ENCODE measurements at regions not wholly inside any gene's neighbourhood (a gene's known extent, or its start where the extent isn't known, plus 50 kb on each side); places are given as distances from the start of the nearest gene placed in this dataset.

DNA sequence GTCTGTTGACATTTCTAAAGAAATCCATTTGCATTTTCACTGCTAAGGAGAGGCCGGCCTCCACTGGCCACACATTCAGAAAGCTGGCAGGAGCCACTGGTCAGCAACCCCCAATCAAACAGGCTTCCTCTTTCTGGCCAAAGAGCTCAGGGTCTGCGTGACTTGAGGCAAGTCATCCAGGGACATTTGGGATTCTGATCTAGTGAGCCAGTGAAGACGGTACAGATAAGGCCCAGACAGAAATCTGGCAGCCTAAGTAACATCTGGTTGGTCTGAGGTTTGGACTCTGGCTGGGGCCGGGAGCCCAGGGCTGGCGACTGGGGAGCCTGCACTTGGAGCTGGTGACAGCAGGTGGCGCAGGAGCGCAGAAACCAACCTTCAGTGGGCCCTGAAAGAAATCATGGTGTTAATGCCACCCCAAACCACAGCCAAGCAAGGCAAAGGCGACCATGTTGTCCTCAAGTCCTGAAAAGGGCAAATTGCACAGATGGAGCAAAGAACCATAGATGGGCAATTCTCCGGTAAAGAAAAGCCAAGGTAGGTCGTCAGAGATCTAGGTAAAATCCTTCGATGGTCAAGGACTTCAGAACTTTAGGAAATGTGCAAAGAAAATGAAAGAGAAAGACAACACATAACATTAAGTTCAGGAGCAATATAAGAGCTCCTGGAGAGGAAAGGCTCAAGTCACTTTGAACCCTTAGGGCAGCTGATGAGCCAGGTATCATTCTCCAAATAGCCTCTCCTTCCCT lies 99.4 kb upstream of the BLID start:
- Histone ChIP-seq H3K9me3 (ENCODE audit: control insufficient read depth, low read length) (no peaks in the 10 kb centered on the region), H3K27ac (ENCODE audit: insufficient read depth, low read length, poor library complexity, severe bottlenecking) (no peak overlapping the region), H3K27me3 (replicated peaks; ENCODE audit: control insufficient read depth, insufficient read depth, low read length, poor library complexity, severe bottlenecking) (no peaks in the 10 kb centered on the region), H3K4me1 (ENCODE audit: control insufficient read depth, insufficient read depth, low read length, poor library complexity, severe bottlenecking) (no peaks in the 10 kb centered on the region), H3K36me3 (ENCODE audit: control insufficient read depth, insufficient read depth, low read length) (no peaks in the 10 kb centered on the region), H3K4me3 (ENCODE audit: insufficient read depth, low read depth, low read length, poor library complexity, severe bottlenecking) (no peak overlapping the region)
- DNase-seq, result no peak

DNA sequence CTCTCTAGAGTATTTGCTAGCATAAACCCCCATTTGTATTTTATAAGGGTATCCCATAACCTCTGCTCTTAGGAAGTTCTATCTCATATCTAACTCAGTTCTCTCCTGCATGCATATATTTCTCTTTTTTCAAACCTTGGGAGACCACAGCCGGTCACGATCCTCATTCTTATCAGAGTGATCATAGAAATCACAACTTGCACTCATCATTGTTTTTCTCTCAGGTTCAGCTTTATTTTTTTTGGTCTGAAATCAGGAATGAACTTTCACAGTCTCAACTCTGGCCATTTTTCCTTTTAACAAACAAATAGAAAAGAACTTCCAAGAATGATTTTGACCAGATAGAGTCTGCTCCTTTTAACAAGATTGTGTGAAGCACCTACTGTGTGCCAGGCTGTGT lies 98.6 kb upstream of the BLID start:
- H3K27me3 ChIP-seq (replicated peaks; ENCODE audit: control insufficient read depth, insufficient read depth, low read length, poor library complexity, severe bottlenecking), result no peaks in the 10 kb centered on the region
- H3K9me3 ChIP-seq (ENCODE audit: control insufficient read depth, low read length), result no peaks in the 10 kb centered on the region
- H3K4me3 ChIP-seq (ENCODE audit: insufficient read depth, low read depth, low read length, poor library complexity, severe bottlenecking), result no peak overlapping the region
- no peaks in the 10 kb centered on the region for H3K4me1 ChIP-seq (ENCODE audit: control insufficient read depth, insufficient read depth, low read length, poor library complexity, severe bottlenecking)
- DNase-seq, result no peak
- H3K36me3 ChIP-seq (ENCODE audit: control insufficient read depth, insufficient read depth, low read length), result no peaks in the 10 kb centered on the region
- no peak overlapping the region for H3K27ac ChIP-seq (ENCODE audit: insufficient read depth, low read length, poor library complexity, severe bottlenecking)

DNA sequence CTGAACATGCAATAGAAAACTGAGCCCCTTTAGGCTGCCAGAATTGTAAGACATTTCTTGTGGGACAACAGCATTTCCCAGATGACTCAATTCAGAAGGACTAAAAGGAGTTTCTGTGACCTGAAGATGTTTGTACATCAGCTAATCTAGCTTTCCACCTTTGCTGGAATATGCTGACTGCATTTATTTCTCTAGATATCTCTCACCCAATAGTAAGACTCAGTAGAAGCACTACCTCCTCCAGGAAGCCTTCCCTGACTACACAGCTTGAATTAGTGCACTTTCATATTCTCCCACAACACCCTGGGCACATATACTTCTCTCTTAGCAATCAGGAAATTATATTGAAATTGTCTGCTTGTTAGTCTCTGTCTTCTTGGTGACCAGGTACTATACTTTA lies 98.1 kb upstream of the BLID start:
- Histone ChIP-seq H3K36me3 (ENCODE audit: control insufficient read depth, insufficient read depth, low read length) (no peaks in the 10 kb centered on the region), H3K4me1 (ENCODE audit: control insufficient read depth, insufficient read depth, low read length, poor library complexity, severe bottlenecking) (no peaks in the 10 kb centered on the region), H3K4me3 (ENCODE audit: insufficient read depth, low read depth, low read length, poor library complexity, severe bottlenecking) (no peak overlapping the region), H3K27ac (ENCODE audit: insufficient read depth, low read length, poor library complexity, severe bottlenecking) (no peak overlapping the region), H3K9me3 (ENCODE audit: control insufficient read depth, low read length) (no peaks in the 10 kb centered on the region), H3K27me3 (replicated peaks; ENCODE audit: control insufficient read depth, insufficient read depth, low read length, poor library complexity, severe bottlenecking) (no peaks in the 10 kb centered on the region)
- DNase-seq, result no peak

DNA sequence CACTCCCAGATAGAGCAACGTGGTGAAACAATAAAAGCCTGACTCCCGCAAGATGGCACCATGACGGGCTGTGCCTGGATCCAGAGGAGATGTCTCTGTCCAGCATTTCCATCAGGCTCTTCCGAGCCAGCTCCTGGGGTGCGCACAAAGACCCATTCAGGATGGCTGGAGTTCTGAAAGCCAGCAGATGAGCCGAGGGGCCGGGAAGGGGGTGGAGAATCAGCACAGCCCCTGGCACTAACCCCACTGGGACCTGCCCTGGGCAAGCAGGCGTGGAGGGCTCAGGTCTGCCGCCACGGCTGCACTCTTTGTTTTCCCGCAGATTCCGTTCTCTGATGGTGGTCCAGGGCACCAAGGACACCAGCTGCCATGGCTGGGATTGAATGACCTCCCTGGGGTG lies 97.2 kb upstream of the BLID start:
- H3K36me3 ChIP-seq (ENCODE audit: control insufficient read depth, insufficient read depth, low read length), result no peaks in the 10 kb centered on the region
- no peak overlapping the region for H3K27ac ChIP-seq (ENCODE audit: insufficient read depth, low read length, poor library complexity, severe bottlenecking)
- H3K27me3 ChIP-seq (replicated peaks; ENCODE audit: control insufficient read depth, insufficient read depth, low read length, poor library complexity, severe bottlenecking), result no peaks in the 10 kb centered on the region
- H3K4me1 ChIP-seq (ENCODE audit: control insufficient read depth, insufficient read depth, low read length, poor library complexity, severe bottlenecking), result no peaks in the 10 kb centered on the region
- DNase-seq, result no peak
- no peaks in the 10 kb centered on the region for H3K9me3 ChIP-seq (ENCODE audit: control insufficient read depth, low read length)
- no peak overlapping the region for H3K4me3 ChIP-seq (ENCODE audit: insufficient read depth, low read depth, low read length, poor library complexity, severe bottlenecking)

DNA sequence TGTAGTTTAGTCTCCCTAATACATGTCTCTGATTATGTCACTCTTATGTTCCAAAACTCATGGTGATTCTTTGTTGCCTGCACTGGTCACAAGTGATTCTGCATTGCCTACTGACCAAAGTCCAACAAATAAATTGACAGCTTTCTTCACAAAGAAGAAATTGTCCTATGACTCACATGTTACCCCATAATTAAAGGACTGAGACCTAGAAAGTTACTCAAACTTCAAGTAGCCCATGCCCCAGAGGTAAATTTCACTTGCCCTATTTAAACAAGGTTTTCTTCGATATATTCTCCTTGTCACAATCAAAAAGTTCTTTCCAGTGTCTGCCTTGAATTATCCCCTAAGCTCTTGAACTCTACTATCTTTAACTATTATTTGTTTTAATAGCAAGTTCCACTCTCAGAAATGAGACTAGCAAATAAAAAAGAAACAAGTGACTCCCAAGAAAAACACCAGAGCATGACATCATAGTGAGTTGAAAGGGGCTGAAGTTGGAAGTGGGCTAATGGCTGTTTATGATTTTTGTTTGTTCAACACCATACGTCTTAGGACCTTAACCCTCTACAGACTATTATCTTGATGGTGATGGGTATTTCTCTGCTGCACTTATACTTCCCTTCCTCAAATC lies 94.5 kb upstream of the BLID start:
- no peaks in the 10 kb centered on the region for H3K27me3 ChIP-seq (replicated peaks; ENCODE audit: control insufficient read depth, insufficient read depth, low read length, poor library complexity, severe bottlenecking)
- no peaks in the 10 kb centered on the region for H3K9me3 ChIP-seq (ENCODE audit: control insufficient read depth, low read length)
- no peaks in the 10 kb centered on the region for H3K36me3 ChIP-seq (ENCODE audit: control insufficient read depth, insufficient read depth, low read length)
- no peak for DNase-seq
- no peaks in the 10 kb centered on the region for H3K4me1 ChIP-seq (ENCODE audit: control insufficient read depth, insufficient read depth, low read length, poor library complexity, severe bottlenecking)
- H3K27ac ChIP-seq (ENCODE audit: insufficient read depth, low read length, poor library complexity, severe bottlenecking), result no peak overlapping the region
- no peak overlapping the region for H3K4me3 ChIP-seq (ENCODE audit: insufficient read depth, low read depth, low read length, poor library complexity, severe bottlenecking)

DNA sequence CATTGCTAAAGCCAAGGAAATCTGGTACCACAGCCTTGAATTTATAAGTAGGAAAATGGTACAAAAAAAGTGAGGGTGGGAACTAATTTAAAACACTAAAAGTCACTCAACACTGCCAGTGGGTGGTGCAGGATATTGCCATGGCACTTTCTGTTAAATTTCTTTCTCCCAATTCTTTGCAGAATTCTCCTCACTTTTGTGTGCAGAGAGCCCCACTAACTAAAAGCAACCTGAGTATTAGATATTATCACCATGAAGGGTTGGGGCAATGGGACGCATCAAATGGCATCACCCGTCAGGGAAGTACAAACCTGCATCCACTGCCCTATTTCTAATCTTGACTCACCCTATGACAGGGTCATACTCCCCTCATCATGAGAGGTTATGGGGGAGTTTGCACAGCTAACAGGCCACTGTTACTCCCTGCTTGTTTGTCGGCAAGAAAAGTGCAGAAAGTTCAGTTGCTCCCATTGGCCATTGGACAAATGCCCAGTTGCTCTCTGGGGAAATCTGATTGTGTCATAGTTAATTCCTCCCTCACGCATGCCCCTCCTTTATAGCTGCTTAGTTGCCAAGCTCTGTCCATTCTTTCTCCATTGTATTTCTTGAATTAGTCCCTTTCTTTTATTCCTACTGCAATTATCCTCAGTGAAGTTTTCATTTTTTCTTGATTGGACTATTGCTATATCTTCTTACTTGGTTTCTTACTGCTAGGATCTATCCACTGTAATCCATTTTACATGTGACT lies 93.8 kb upstream of the BLID start:
- Histone ChIP-seq H3K4me3 (ENCODE audit: insufficient read depth, low read depth, low read length, poor library complexity, severe bottlenecking) (no peak overlapping the region), H3K4me1 (ENCODE audit: control insufficient read depth, insufficient read depth, low read length, poor library complexity, severe bottlenecking) (no peaks in the 10 kb centered on the region), H3K27me3 (replicated peaks; ENCODE audit: control insufficient read depth, insufficient read depth, low read length, poor library complexity, severe bottlenecking) (no peaks in the 10 kb centered on the region), H3K9me3 (ENCODE audit: control insufficient read depth, low read length) (no peaks in the 10 kb centered on the region), H3K36me3 (ENCODE audit: control insufficient read depth, insufficient read depth, low read length) (no peaks in the 10 kb centered on the region), H3K27ac (ENCODE audit: insufficient read depth, low read length, poor library complexity, severe bottlenecking) (no peak overlapping the region)
- DNase-seq, result no peak

DNA sequence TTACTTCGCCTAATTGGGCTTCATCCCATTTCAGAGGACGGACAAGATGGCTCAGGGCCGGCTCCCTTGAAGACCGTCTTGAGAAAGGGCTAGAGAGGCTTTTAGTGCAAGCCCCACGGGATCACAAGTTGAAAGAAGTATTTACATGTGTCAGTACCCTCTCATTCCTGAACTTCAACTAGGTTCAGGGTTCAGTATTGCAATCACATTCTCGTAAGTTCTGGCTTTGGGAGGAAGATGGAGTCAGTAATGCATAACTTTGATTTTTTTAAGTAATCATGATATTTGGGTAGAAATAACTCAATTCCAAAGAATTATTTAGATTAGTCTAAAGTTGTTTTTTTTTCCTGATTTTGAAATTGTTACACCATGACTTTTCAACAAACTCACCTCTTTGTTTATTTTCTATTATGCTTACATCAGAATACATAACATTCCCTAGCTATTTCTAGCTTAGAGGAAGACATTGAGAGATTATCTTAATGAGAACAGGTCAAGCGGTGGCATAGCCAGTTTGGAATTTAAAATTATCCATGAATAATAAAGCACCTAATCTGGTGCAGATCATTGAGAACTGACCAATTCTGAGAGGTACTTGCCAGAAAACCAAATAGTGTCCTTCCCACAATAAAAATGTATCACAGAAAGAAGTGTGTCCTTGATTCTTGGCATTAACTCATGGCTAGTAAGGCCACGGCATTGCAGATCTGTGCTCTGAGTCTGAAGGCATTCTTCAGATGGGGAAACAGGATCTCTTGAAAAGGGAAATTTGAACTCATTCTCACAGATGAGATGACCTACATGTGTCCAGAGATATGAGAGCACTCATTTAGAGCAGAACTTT lies 92.1 kb upstream of the BLID start:
- no peak for DNase-seq
- H3K27ac ChIP-seq (ENCODE audit: insufficient read depth, low read length, poor library complexity, severe bottlenecking), result no peak overlapping the region

DNA sequence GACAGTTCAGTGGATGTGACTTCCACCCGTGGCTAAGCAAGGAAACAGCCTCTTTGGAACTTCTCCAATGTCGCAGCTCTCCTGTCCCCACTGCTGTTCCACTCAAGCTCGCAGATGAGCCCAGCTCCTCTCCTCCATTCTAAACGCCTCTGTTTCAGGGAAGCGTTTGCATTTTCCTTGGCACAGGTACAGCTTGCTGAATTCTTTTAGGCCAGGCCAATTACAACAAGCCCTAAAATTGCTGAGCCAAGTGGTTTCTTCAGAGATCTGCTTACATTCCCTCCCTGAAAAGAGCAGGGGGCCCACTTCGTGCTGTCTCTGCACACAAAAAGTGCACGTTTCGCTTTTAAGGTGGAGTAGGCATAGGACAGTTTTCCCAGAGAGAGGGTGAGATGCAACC lies 91.5 kb upstream of the BLID start:
- H3K27me3 ChIP-seq (replicated peaks; ENCODE audit: control insufficient read depth, insufficient read depth, low read length, poor library complexity, severe bottlenecking), result no peaks in the 10 kb centered on the region
- no peak for DNase-seq
- no peak overlapping the region for H3K27ac ChIP-seq (ENCODE audit: insufficient read depth, low read length, poor library complexity, severe bottlenecking)
- H3K4me1 ChIP-seq (ENCODE audit: control insufficient read depth, insufficient read depth, low read length, poor library complexity, severe bottlenecking), result no peaks in the 10 kb centered on the region
- H3K9me3 ChIP-seq (ENCODE audit: control insufficient read depth, low read length), result no peaks in the 10 kb centered on the region
- H3K4me3 ChIP-seq (ENCODE audit: insufficient read depth, low read depth, low read length, poor library complexity, severe bottlenecking), result no peak overlapping the region
- no peaks in the 10 kb centered on the region for H3K36me3 ChIP-seq (ENCODE audit: control insufficient read depth, insufficient read depth, low read length)

More for the DNA sequence above, 92.1 kb upstream of the BLID start:
- no peaks in the 10 kb centered on the region for H3K9me3 ChIP-seq (ENCODE audit: control insufficient read depth, low read length)
- no peaks in the 10 kb centered on the region for H3K36me3 ChIP-seq (ENCODE audit: control insufficient read depth, insufficient read depth, low read length)
- no peak overlapping the region for H3K4me3 ChIP-seq (ENCODE audit: insufficient read depth, low read depth, low read length, poor library complexity, severe bottlenecking)
- no peaks in the 10 kb centered on the region for H3K4me1 ChIP-seq (ENCODE audit: control insufficient read depth, insufficient read depth, low read length, poor library complexity, severe bottlenecking)
- no peaks in the 10 kb centered on the region for H3K27me3 ChIP-seq (replicated peaks; ENCODE audit: control insufficient read depth, insufficient read depth, low read length, poor library complexity, severe bottlenecking)

DNA sequence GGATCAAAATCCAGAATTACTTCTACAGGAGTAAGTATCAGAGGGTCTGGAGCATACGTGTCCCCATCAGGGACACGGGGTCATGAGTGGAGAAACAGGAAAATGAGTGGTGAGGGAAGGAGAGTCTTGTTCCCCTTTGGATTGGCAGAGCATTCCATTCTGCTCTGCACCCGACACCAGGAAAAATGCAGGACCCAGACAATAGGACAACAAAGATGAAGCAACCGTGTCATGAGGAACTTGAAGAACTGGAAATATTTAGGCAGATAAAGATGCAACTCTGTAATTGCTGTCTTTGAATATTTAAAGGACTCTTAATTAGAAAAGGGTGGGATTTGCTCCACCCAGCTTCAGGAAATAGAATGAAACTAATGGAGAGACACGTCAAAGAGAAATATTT lies 89.0 kb upstream of the BLID start:
- H3K4me1 ChIP-seq (ENCODE audit: control insufficient read depth, insufficient read depth, low read length, poor library complexity, severe bottlenecking), result no peaks in the 10 kb centered on the region

More for the DNA sequence above, 89.0 kb upstream of the BLID start:
- no peak for DNase-seq
- no peaks in the 10 kb centered on the region for H3K27me3 ChIP-seq (replicated peaks; ENCODE audit: control insufficient read depth, insufficient read depth, low read length, poor library complexity, severe bottlenecking)
- H3K36me3 ChIP-seq (ENCODE audit: control insufficient read depth, insufficient read depth, low read length), result no peaks in the 10 kb centered on the region
- H3K27ac ChIP-seq (ENCODE audit: insufficient read depth, low read length, poor library complexity, severe bottlenecking), result no peak overlapping the region
- no peaks in the 10 kb centered on the region for H3K9me3 ChIP-seq (ENCODE audit: control insufficient read depth, low read length)
- no peak overlapping the region for H3K4me3 ChIP-seq (ENCODE audit: insufficient read depth, low read depth, low read length, poor library complexity, severe bottlenecking)

Data from effector memory CD4-positive, alpha-beta T cell (primary cell).